HCT116 (cell line): ENCODE measurements at regions not wholly inside any gene's neighbourhood (a gene's known extent, or its start where the extent isn't known, plus 50 kb on each side); places are given as distances from the start of the nearest gene placed in this dataset.

Source experiments
- ATAC-seq: fragments of 200-7000 bp; cut with Tn5 transposase; 2 replicates; pipeline ENCODE4 v1.9.1; 2020; ENCODE audit warnings: mild to moderate bottlenecking, moderate library complexity
- BruUV-seq: library from RNA; stranded (reverse); fragments of 400-500 nt; replicated peaks from 2 replicates; lab custom pipeline; 2021; lab: Mats Ljungman, UMichigan
- CTCF ChIA-PET: fragments of 300-600 bp; sonication (Branson Sonifier 250); formaldehyde crosslinking; loops from one replicate; lab custom pipeline; 2021; ENCODE audit warnings: antibody characterized with exemption; lab: Charles Lee
- POLR2A ChIA-PET: fragments of 300-600, 350-600 bp; sonication (Branson Sonifier 250); formaldehyde crosslinking; loops from one replicate; lab custom pipeline; 2021; ENCODE audit warnings: antibody characterized with exemption; lab: Charles Lee
- RAD21 ChIA-PET, 2 experiments: fragments of 300-600 bp; sonication (Branson Sonifier 250); formaldehyde crosslinking; loops; one replicate each; lab custom pipeline; 2023; ENCODE audit warnings: low total read pairs in 2 of 2; ENCODE audit not compliant: uncharacterized antibody in 2 of 2, unreplicated experiment in 2 of 2, low non-redundant PET in 1 of 2; lab: Charles Lee
- DNase-seq: peaks from one replicate; pipeline ENCODE4 v3.0.0-alpha.2; 2010; ENCODE audit warnings: low read depth, low spot score
- H2AFZ ChIP-seq: fragments of 200-600 bp; shearing (Covaris generic), sonication (generic); 2 replicates; pipeline ENCODE4 v1.6.1; 2017; ENCODE audit warnings: low read depth, mixed run types, mixed read lengths, antibody characterized with exemption, low read length; ENCODE audit not compliant: poor library complexity, severe bottlenecking
- H3K27ac ChIP-seq: 2 replicates; pipeline ENCODE4 v1.5.1; 2012; ENCODE audit warnings: low read depth, low read length
- H3K27me3 ChIP-seq: fragments of 200-600 bp; sonication (generic); 2 replicates; pipeline ENCODE4 v1.6.1; 2016; ENCODE audit warnings: mixed run types, low read length, mixed read lengths; ENCODE audit not compliant: insufficient read depth
- H3K36me3 ChIP-seq, 2 experiments: fragments of 200-500 bp in 1 of 2; fragments of 200-600 bp in 1 of 2; sonication (Bioruptor generic) in 1 of 2; sonication (generic) in 1 of 2; 2 replicates each; pipeline versions ENCODE4 v1.5.1 to v1.6.1; 2014 to 2016; ENCODE audit warnings: low read length in 2 of 2, inconsistent platforms in 1 of 2, mixed read lengths in 1 of 2, mixed run types in 1 of 2; ENCODE audit not compliant: insufficient read depth in 2 of 2, control insufficient read depth in 1 of 2
- H3K4me1 ChIP-seq, 2 experiments: fragments of 200-600 bp in 1 of 2; sonication (generic) in 1 of 2; 2 replicates each; pipeline versions ENCODE4 v1.5.1 to v1.6.1; 2012 to 2017; ENCODE audit warnings: low read length in 2 of 2, inconsistent platforms in 1 of 2, mild to moderate bottlenecking in 1 of 2, mixed read lengths in 1 of 2, mixed run types in 1 of 2, moderate library complexity in 1 of 2; ENCODE audit not compliant: insufficient read depth in 2 of 2, control insufficient read depth in 1 of 2
- H3K4me2 ChIP-seq: fragments of 200-600 bp; sonication (generic); 2 replicates; pipeline ENCODE4 v1.6.1; 2017; ENCODE audit warnings: mixed run types, low read length, mixed read lengths
- H3K4me3 ChIP-seq, 2 experiments: fragments of 200-600 bp in 1 of 2; sonication (generic) in 1 of 2; replicated peaks in 1 of 2; 2 replicates each; pipeline ENCODE4 v1.5.1; 2011 to 2016; ENCODE audit warnings: low read length in 2 of 2, control low read depth in 1 of 2, low read depth in 1 of 2, mild to moderate bottlenecking in 1 of 2, mixed read lengths in 1 of 2, mixed run types in 1 of 2
- H3K79me2 ChIP-seq: fragments of 200-600 bp; sonication (generic); 2 replicates; pipeline ENCODE4 v1.6.1; 2017; ENCODE audit warnings: mild to moderate bottlenecking, mixed run types, low read length, moderate library complexity, mixed read lengths; ENCODE audit not compliant: insufficient read depth
- H3K9ac ChIP-seq: fragments of 200-600 bp; sonication (generic); 2 replicates; pipeline ENCODE4 v1.6.1; 2016; ENCODE audit warnings: low read length, mixed read lengths
- H3K9me2 ChIP-seq: fragments of 200-600 bp; sonication (generic), shearing (Covaris generic); 2 replicates; pipeline ENCODE4 v1.6.1; 2017; ENCODE audit warnings: mixed run types, mild to moderate bottlenecking, moderate library complexity; ENCODE audit not compliant: insufficient read depth
- H3K9me3 ChIP-seq, 2 experiments: fragments of 200-500 bp in 1 of 2; fragments of 200-600 bp in 1 of 2; sonication (Bioruptor generic) in 1 of 2; sonication (generic) in 1 of 2; 2 replicates each; pipeline ENCODE4 v1.6.1; 2014 to 2017; ENCODE audit warnings: low read length in 2 of 2, mixed read lengths in 2 of 2, inconsistent platforms in 1 of 2, low read depth in 1 of 2, mild to moderate bottlenecking in 1 of 2, mixed run types in 1 of 2, moderate library complexity in 1 of 2; ENCODE audit not compliant: control insufficient read depth in 1 of 2, insufficient read depth in 1 of 2
- H4K20me1 ChIP-seq: fragments of 200-600 bp; sonication (generic), shearing (Covaris generic); 2 replicates; pipeline ENCODE4 v1.6.1; 2017; ENCODE audit warnings: mixed run types, mild to moderate bottlenecking, moderate library complexity; ENCODE audit not compliant: insufficient read depth
- CEBPB ChIP-seq: IDR thresholded peaks from 2 replicates; pipeline ENCODE4 v1.6.1; 2012; ENCODE audit warnings: low read depth
- EZH2phosphoT487 ChIP-seq: fragments of 200-600 bp; IDR thresholded peaks from 2 replicates; pipeline ENCODE4 v1.6.1; 2018; ENCODE audit warnings: antibody characterized with exemption, borderline replicate concordance
- FOSL1 ChIP-seq: IDR thresholded peaks from 2 replicates; pipeline ENCODE4 v1.6.1; 2012; ENCODE audit warnings: low read depth
- POLR2AphosphoS5 ChIP-seq: IDR thresholded peaks from 2 replicates; pipeline ENCODE4 v1.6.1; 2011; ENCODE audit warnings: mild to moderate bottlenecking, low read depth, low read length, moderate library complexity
- intact Hi-C: fragments of 100-400 bp; cut with micrococcal nuclease; formaldehyde crosslinking; loops from 2 replicates; pipeline ENCODE4 v1.10.0; 2022
- TF ChIP-seq, protein P1 (sequence below): IDR thresholded peaks from 2 replicates; pipeline ENCODE4 v1.6.1; 2012; ENCODE audit warnings: low read depth

DNA sequence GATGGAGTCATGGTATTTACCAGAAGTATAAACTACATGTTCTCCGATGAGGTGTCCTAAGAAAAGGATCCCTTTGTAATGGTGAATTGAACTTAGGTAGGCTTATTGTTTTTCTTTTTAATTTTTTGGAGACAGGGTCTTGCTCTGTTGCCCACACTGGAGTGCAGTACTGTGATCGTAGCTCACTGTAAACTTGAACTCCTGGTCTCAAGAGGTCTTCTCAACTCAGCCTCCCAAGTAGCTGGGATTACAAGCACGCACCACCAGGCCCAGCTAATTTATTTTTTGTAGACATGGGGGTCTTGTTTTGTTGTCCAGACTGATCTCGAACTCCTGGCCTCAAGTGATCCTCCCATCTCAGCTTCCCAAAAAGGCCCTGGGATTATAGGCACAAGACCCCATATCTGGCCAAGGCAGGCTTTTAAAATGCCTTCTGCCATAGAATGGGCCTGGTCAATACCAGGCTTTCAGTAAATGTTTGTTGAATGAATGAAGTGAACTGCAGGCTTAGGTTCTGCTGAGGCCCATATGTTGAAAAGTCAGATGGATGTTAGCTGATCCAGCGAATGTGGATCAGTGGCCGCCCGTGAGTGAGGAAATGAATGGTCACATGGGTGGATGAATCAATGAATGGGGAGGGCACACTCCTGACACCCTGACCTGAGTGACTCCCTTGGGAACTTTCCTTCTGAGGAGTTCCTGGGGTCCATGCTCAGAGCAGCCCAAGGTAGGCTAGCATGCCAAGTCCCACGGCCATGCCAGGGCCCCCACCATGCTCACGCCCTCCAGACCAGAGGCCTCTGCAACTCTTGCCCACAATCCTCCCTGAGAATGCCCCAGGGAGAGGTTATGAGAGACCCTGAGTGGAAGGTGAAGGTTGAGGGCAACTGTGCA is 118.0 kb upstream of the MYCN start:
- Histone ChIP-seq H3K9me3 (no peaks in the 10 kb centered on the region), H4K20me1 (no peaks in the 10 kb centered on the region), H3K9ac (no peak overlapping the region), H2AFZ (no peak overlapping the region), H3K9me2 (no peaks in the 10 kb centered on the region), H3K79me2 (no peaks in the 10 kb centered on the region)
- no TSS peak for BruUV-seq
- intact Hi-C loops = no loop called here
- RAD21 ChIA-PET = no interaction called here
- TF ChIP-seq FOSL1 = no peak
- no peak for TF ChIP-seq CEBPB
- no peak for TF ChIP-seq POLR2AphosphoS5
- TF ChIP-seq EZH2phosphoT487 = no peak
- TF ChIP-seq, protein P1, sequence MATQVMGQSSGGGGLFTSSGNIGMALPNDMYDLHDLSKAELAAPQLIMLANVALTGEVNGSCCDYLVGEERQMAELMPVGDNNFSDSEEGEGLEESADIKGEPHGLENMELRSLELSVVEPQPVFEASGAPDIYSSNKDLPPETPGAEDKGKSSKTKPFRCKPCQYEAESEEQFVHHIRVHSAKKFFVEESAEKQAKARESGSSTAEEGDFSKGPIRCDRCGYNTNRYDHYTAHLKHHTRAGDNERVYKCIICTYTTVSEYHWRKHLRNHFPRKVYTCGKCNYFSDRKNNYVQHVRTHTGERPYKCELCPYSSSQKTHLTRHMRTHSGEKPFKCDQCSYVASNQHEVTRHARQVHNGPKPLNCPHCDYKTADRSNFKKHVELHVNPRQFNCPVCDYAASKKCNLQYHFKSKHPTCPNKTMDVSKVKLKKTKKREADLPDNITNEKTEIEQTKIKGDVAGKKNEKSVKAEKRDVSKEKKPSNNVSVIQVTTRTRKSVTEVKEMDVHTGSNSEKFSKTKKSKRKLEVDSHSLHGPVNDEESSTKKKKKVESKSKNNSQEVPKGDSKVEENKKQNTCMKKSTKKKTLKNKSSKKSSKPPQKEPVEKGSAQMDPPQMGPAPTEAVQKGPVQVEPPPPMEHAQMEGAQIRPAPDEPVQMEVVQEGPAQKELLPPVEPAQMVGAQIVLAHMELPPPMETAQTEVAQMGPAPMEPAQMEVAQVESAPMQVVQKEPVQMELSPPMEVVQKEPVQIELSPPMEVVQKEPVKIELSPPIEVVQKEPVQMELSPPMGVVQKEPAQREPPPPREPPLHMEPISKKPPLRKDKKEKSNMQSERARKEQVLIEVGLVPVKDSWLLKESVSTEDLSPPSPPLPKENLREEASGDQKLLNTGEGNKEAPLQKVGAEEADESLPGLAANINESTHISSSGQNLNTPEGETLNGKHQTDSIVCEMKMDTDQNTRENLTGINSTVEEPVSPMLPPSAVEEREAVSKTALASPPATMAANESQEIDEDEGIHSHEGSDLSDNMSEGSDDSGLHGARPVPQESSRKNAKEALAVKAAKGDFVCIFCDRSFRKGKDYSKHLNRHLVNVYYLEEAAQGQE = no peak
- TF ChIP-seq, all 23 proteins: peak for 0
- H3K4me2 ChIP-seq = no peak overlapping the region
- no peaks in the 10 kb centered on the region for H3K36me3 ChIP-seq
- no peak overlapping the region for H3K4me3 ChIP-seq
- no peak for ATAC-seq
- no peak overlapping the region for H3K27ac ChIP-seq
- CTCF ChIA-PET = no interaction called here
- no peaks in the 10 kb centered on the region for H3K27me3 ChIP-seq
- DNase-seq = no peak
- POLR2A ChIA-PET = no interaction called here
- H3K4me1 ChIP-seq = no peaks in the 10 kb centered on the region
